GM12878 (cell line): ENCODE measurements at regions not wholly inside any gene's neighbourhood (a gene's known extent, or its start where the extent isn't known, plus 50 kb on each side); places are given as distances from the start of the nearest gene placed in this dataset.

Experiments
- BCLAF1 ChIP-seq: fragments of 450-650 bp; IDR thresholded peaks from 2 replicates; pipeline ENCODE4 v1.6.1; 2017; ENCODE audit warnings: antibody characterized with exemption, mild to moderate bottlenecking, moderate library complexity
- EZH2 ChIP-seq: IDR thresholded peaks from 2 replicates; pipeline ENCODE4 v1.6.1; 2012; ENCODE audit warnings: low read depth, mild to moderate bottlenecking, control low read depth, inconsistent platforms, low read length, borderline replicate concordance; ENCODE audit not compliant: control insufficient read depth
- MLLT1 ChIP-seq: fragments of 450-650 bp; IDR thresholded peaks from 2 replicates; pipeline ENCODE4 v1.6.1; 2016; ENCODE audit warnings: mild to moderate bottlenecking
- MTA3 ChIP-seq: IDR thresholded peaks from 2 replicates; pipeline ENCODE4 v1.6.1; 2012; ENCODE audit warnings: low read length, inconsistent platforms, borderline replicate concordance
- POLR2A ChIP-seq: IDR thresholded peaks from 2 replicates; pipeline ENCODE4 v1.6.1; 2011; ENCODE audit warnings: low read depth, mild to moderate bottlenecking, low read length
- RB1 ChIP-seq: fragments of 450-650 bp; formaldehyde crosslinking; IDR thresholded peaks from 2 replicates; pipeline ENCODE4 v1.6.1; 2017; ENCODE audit warnings: mild to moderate bottlenecking, borderline replicate concordance
- REST ChIP-seq: IDR thresholded peaks from 2 replicates; pipeline ENCODE4 v1.6.1; 2012; ENCODE audit warnings: mild to moderate bottlenecking, low read depth, low read length
- SMARCA5 ChIP-seq: fragments of 450-650 bp; IDR thresholded peaks from 2 replicates; pipeline ENCODE4 v1.6.1; 2017; ENCODE audit warnings: mild to moderate bottlenecking
- TARDBP ChIP-seq: IDR thresholded peaks from 2 replicates; pipeline ENCODE4 v1.6.1; 2016; ENCODE audit warnings: borderline replicate concordance
- TF ChIP-seq, protein P1 (sequence below), 3 experiments: IDR thresholded peaks in 2 of 3; conservative IDR thresholded peaks in 1 of 3; 2 replicates each; pipeline ENCODE4 v1.5.1; 2011; ENCODE audit warnings: low read depth in 3 of 3, low read length in 3 of 3, mild to moderate bottlenecking in 3 of 3, control low read depth in 2 of 3, moderate library complexity in 2 of 3, inconsistent platforms in 1 of 3, mixed read lengths in 1 of 3; ENCODE audit not compliant: control insufficient read depth in 2 of 3, insufficient read depth in 1 of 3; ENCODE audit errors: extremely low read depth in 1 of 3

DNA sequence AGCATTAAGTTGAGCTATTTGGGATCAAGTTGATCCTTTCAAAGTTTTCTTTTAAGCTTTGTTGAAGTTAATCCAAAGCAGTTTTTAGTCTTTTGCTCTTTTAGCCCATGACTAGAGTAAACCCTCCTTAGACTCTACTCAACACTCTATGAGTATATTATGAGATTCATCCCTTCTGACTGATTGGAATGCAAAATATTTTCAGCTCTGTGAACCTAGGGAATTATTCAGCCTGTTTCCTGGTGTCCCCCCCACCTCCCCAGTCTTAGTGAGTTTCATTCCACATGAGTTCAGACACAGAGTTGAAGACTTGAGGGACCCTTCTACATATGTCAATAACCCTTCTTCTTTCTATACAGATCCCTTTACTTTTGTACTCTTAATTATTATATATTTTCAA lies 413.7 kb downstream of the RFPL4B start:
- TF ChIP-seq, protein P1, sequence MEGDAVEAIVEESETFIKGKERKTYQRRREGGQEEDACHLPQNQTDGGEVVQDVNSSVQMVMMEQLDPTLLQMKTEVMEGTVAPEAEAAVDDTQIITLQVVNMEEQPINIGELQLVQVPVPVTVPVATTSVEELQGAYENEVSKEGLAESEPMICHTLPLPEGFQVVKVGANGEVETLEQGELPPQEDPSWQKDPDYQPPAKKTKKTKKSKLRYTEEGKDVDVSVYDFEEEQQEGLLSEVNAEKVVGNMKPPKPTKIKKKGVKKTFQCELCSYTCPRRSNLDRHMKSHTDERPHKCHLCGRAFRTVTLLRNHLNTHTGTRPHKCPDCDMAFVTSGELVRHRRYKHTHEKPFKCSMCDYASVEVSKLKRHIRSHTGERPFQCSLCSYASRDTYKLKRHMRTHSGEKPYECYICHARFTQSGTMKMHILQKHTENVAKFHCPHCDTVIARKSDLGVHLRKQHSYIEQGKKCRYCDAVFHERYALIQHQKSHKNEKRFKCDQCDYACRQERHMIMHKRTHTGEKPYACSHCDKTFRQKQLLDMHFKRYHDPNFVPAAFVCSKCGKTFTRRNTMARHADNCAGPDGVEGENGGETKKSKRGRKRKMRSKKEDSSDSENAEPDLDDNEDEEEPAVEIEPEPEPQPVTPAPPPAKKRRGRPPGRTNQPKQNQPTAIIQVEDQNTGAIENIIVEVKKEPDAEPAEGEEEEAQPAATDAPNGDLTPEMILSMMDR (IDR thresholded peaks at IDR 0.05 in 2 of 3, conservative IDR thresholded peaks at IDR 0.05 in 1 of 3; ENCODE audit: control insufficient read depth in 2 of 3, extremely low read depth in 1 of 3, insufficient read depth in 1 of 3, low read depth in 3 of 3, low read length in 3 of 3) = no peak
- TF ChIP-seq RB1 (no peak), REST (no peak), MLLT1 (no peak), EZH2 (no peak), SMARCA5 (no peak), BCLAF1 (no peak), MTA3 (no peak), POLR2A (no peak), TARDBP (no peak)
